VCaP (cell line): ENCODE measurements at regions not wholly inside any gene's neighbourhood (a gene's known extent, or its start where the extent isn't known, plus 50 kb on each side); places are given as distances from the start of the nearest gene placed in this dataset.

Source experiments
- H3K27ac ChIP-seq: fragments of 450-650 bp; 2 replicates; pipeline ENCODE4 v1.5.1; 2017
- TF ChIP-seq, protein P1 (sequence below): fragments of 450-650 bp; conservative IDR thresholded peaks from 2 replicates; pipeline ENCODE4 v1.5.1; 2017; ENCODE audit warnings: mild to moderate bottlenecking, moderate library complexity

DNA sequence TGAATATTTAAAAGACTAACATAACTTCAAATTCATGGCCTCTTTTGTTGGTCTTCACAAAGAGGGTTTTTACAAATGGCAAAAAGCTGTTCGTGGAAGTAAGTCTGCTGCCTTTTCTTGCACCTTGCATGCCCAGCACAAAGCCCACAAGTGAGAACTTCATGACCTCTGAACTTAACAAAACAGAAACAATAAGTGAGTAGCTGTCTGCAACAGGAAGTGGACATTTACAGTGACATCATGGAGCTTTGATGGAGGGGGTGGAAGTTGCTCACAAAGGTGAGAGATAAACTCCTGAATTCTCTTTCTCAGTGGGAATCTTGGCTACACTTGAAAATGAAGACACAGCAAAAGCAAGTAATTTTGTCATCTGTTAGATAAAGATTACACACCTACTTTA is 303.3 kb upstream of the DEPDC1 start:
- H3K27ac ChIP-seq: no peak overlapping the region
- TF ChIP-seq, protein P1, sequence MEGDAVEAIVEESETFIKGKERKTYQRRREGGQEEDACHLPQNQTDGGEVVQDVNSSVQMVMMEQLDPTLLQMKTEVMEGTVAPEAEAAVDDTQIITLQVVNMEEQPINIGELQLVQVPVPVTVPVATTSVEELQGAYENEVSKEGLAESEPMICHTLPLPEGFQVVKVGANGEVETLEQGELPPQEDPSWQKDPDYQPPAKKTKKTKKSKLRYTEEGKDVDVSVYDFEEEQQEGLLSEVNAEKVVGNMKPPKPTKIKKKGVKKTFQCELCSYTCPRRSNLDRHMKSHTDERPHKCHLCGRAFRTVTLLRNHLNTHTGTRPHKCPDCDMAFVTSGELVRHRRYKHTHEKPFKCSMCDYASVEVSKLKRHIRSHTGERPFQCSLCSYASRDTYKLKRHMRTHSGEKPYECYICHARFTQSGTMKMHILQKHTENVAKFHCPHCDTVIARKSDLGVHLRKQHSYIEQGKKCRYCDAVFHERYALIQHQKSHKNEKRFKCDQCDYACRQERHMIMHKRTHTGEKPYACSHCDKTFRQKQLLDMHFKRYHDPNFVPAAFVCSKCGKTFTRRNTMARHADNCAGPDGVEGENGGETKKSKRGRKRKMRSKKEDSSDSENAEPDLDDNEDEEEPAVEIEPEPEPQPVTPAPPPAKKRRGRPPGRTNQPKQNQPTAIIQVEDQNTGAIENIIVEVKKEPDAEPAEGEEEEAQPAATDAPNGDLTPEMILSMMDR: no peak

DNA sequence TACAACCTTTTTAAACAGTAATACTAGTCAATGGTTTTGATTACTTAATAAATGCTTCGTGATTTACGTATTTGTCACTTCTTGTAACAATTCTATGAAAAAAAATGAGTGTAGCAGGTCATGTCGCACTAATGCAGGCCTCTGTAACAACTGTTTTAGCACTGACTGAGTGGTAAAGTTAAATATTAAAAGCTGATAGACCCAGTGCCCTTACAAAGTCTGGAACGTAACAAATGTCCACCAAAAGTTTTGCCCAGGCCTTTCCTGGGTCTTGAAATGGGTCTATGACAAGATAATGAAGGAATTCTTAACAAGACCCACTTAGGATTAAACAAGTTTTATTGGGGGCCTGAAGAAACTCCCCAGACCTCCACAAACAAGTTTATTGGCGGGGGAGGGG is 304.6 kb upstream of the DEPDC1 start:
- TF ChIP-seq, protein P1: no peak
- no peak overlapping the region for H3K27ac ChIP-seq

DNA sequence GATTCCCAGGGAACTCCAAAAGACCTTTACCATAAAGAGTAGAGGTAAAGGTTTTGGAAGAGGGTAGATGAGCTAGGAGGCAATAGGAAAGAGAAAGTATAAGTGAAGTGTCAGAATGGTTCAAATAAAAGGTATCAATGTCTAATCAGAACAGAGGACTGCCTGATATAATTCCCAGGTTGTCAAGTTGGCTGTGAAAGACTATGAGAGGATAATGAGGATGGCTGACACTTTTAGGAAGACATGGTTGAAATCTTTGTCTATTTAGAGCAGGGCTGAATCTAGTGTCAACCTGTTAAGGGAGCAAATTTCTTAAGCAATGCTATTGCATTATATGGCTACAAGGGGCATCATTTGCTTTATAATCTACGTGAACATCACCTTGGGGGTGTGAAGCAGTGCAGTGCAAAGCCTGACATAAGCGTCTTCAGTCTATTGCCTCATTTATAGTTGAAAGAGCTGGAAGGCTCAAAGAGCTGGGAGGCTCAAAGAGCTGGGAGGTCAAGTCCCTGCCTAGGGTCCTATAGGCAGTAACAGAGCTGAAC is 308.3 kb upstream of the DEPDC1 start:
- TF ChIP-seq, protein P1: no peak
- H3K27ac ChIP-seq: no peak overlapping the region

DNA sequence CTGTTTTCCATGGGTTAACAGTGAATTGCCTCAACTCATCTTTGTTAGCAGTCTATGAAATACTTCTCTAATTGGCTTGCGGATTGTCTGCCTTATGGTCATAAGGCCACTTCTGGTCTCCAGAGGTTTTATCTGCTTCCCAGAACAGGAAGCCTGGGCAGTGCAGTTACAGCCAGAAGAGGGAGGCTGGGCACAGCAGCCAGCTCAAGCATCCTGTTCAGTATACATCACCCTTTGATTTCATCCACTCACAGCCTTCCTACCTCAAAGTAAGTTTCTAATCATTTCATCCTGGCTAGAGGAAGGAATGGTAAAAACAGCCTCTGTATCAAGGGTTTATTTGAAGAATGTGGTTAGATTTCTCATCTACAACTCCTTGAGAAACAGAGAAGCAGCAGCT is 311.5 kb upstream of the DEPDC1 start:
- TF ChIP-seq, protein P1: no peak; the same call in 1 of the 2 replicates
- no peak overlapping the region for H3K27ac ChIP-seq

DNA sequence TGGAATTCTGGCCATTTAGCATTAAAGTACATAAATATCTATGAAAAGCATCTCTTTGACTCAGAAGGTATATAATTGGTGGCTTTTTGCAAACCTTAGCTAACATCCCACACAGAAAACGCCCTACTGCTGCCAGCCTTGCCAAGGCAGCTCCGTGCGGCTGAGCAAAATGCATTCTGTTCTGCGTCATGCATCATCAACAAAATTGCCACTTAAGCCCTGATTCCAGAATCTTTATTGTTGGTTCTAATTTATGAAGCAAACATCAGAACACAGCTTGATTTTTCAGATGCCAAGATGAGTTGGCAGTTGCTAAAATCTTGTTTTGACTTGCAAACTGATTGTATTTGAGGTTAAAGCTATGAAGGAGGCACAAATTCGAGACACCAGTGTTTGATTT is 314.9 kb upstream of the DEPDC1 start:
- TF ChIP-seq, protein P1: no peak
- no peak overlapping the region for H3K27ac ChIP-seq

DNA sequence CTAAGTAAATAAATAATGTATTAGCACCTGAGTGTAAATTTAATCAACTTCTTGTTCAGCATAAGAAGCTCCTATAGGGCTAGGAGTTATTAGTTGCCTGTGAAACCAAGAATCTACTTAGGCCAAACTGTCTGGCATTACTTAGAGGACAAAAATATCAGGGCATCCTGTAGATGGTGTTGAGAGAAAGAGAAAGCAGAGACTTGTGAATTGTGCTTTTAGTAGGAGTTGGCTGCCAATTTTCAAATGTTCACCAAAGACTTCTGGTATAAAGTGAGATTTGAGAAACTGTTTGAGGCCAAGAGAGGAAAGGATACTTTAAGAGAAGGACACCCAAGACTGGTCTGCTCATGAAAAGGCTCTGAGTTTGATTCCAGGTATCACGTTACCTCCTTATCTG is 315.5 kb upstream of the DEPDC1 start:
- TF ChIP-seq, protein P1: no peak
- no peak overlapping the region for H3K27ac ChIP-seq

DNA sequence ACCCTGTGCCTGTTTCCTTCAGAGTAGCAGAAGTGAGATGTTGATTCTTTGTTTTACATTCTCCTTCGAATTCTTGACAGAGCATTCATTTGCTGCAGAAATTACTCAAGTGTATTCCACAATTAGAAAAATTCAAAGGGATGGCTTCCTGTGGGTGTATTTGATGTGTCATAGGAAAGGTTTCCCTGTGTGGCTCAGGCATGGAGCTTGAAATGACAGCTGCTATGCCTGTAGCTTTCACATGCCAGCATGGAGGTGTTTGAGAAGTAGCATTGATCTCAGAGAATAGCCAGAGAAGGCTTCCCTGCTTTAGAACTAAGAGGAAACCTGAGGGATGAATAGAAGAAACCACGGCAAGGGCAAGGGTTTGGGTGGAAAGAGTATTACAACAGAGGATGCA is 317.2 kb upstream of the DEPDC1 start:
- TF ChIP-seq, protein P1: no peak

More for the DNA sequence above, 317.2 kb upstream of the DEPDC1 start:
- no peak overlapping the region for H3K27ac ChIP-seq
